Endothelial cell (in vitro differentiated cells): ENCODE measurements at regions not wholly inside any gene's neighbourhood (a gene's known extent, or its start where the extent isn't known, plus 50 kb on each side); places are given as distances from the start of the nearest gene placed in this dataset.
A peak's percentile ranks its signal among the peaks of the same experiment; 100 is the strongest.

Experiments
- DNase-seq: peaks from one replicate; pipeline ENCODE4 v3.0.0; 2021; ENCODE audit warnings: low spot score
- H3K27ac Mint-ChIP-seq: one replicate; pipeline ENCODE4 v1.8.0; 2021; ENCODE audit warnings: mixed read lengths, inconsistent platforms; ENCODE audit not compliant: unreplicated experiment
- H3K27me3 Mint-ChIP-seq: one replicate; pipeline ENCODE4 v1.8.0; 2021; ENCODE audit warnings: mild to moderate bottlenecking, moderate library complexity, mixed read lengths, inconsistent platforms; ENCODE audit not compliant: unreplicated experiment
- H3K36me3 Mint-ChIP-seq: one replicate; pipeline ENCODE4 v1.8.0; 2021; ENCODE audit warnings: mild to moderate bottlenecking, low read depth, mixed read lengths, inconsistent platforms; ENCODE audit not compliant: unreplicated experiment
- H3K4me1 Mint-ChIP-seq: one replicate; pipeline ENCODE4 v1.8.0; 2021; ENCODE audit warnings: mild to moderate bottlenecking, mixed read lengths, inconsistent platforms; ENCODE audit not compliant: unreplicated experiment
- H3K4me3 Mint-ChIP-seq: one replicate; pipeline ENCODE4 v1.8.0; 2021; ENCODE audit warnings: mild to moderate bottlenecking, mixed read lengths, inconsistent platforms; ENCODE audit not compliant: unreplicated experiment
- H3K9me3 Mint-ChIP-seq: one replicate; pipeline ENCODE4 v1.8.0; 2021; ENCODE audit warnings: mixed read lengths, inconsistent platforms; ENCODE audit not compliant: unreplicated experiment
- CTCF ChIP-seq: fragments of 200-600 bp; sonication (generic); IDR thresholded peaks from one replicate; pipeline ENCODE4 v1.5.0; 2021; ENCODE audit warnings: antibody characterized with exemption; ENCODE audit not compliant: unreplicated experiment

- Mint-ChIP-seq H3K36me3 (no peaks in the 10 kb centered on the region), H3K4me3 (no peak overlapping the region), H3K27me3 (peaks cover 3% of the 10 kb centered on the region), H3K9me3 (no peaks in the 10 kb centered on the region), H3K27ac (no peak overlapping the region), H3K4me1 (no peaks in the 10 kb centered on the region)
- no peak for TF ChIP-seq CTCF
- peak; percentile 34 for DNase-seq
Observed at GRCh38 chr18:77702686-77703085, 453.0 kb downstream of the GALR1 start.

GRCh38 chr18:77705301-77705700 is 455.7 kb downstream of the GALR1 start:
- Mint-ChIP-seq H3K27ac (no peak overlapping the region), H3K9me3 (peaks cover 6% of the 10 kb centered on the region), H3K36me3 (no peaks in the 10 kb centered on the region), H3K27me3 (peaks cover 3% of the 10 kb centered on the region), H3K4me1 (no peaks in the 10 kb centered on the region), H3K4me3 (no peak overlapping the region)
- no peak for DNase-seq
- no peak for TF ChIP-seq CTCF

- no peak for TF ChIP-seq CTCF
- Mint-ChIP-seq H3K9me3 (peaks cover 6% of the 10 kb centered on the region), H3K4me1 (no peaks in the 10 kb centered on the region), H3K27ac (no peak overlapping the region), H3K4me3 (no peak overlapping the region), H3K36me3 (no peaks in the 10 kb centered on the region), H3K27me3 (no peaks in the 10 kb centered on the region)
- DNase-seq: no peak
Observed at GRCh38 chr18:77708826-77709506, 459.3 kb downstream of the GALR1 start.

- Mint-ChIP-seq H3K36me3 (no peaks in the 10 kb centered on the region), H3K4me3 (no peak overlapping the region), H3K27ac (no peak overlapping the region), H3K9me3 (peaks cover 6% of the 10 kb centered on the region), H3K4me1 (no peaks in the 10 kb centered on the region), H3K27me3 (no peaks in the 10 kb centered on the region)
- no peak for DNase-seq
- TF ChIP-seq CTCF: peak; percentile 22
Observed at GRCh38 chr18:77711096-77711495, 461.4 kb downstream of the GALR1 start.

- H3K27me3 Mint-ChIP-seq: peaks cover 2% of the 10 kb centered on the region
- no peak for DNase-seq
- no peak overlapping the region for H3K27ac Mint-ChIP-seq
- H3K4me3 Mint-ChIP-seq: no peak overlapping the region
- TF ChIP-seq CTCF: no peak
- peaks cover 11% of the 10 kb centered on the region for H3K9me3 Mint-ChIP-seq
- H3K36me3 Mint-ChIP-seq: peaks cover 3% of the 10 kb centered on the region
- no peaks in the 10 kb centered on the region for H3K4me1 Mint-ChIP-seq
Observed at GRCh38 chr18:77714716-77715115, 465.1 kb downstream of the GALR1 start.
